Neural cell (in vitro differentiated cells): ENCODE measurements at regions not wholly inside any gene's neighbourhood (a gene's known extent, or its start where the extent isn't known, plus 50 kb on each side); places are given as distances from the start of the nearest gene placed in this dataset.

Experiments used
- H2AFZ ChIP-seq: fragments of 200-600, 300-800 bp; sonication (generic), shearing (Covaris generic); 2 replicates; pipeline ENCODE4 v1.6.0; 2014; ENCODE audit warnings: low read depth, mild to moderate bottlenecking, antibody characterized with exemption, low read length, moderate library complexity
- H3F3A ChIP-seq: fragments of 200-600 bp; shearing (Covaris generic); 2 replicates; pipeline ENCODE4 v1.6.1; 2016; ENCODE audit warnings: mild to moderate bottlenecking, moderate library complexity, mixed read lengths, antibody characterized with exemption, low read length; ENCODE audit not compliant: insufficient read depth, poor library complexity, severe bottlenecking
- H3K27ac ChIP-seq: fragments of 200-600, 300-800 bp; sonication (generic), shearing (Covaris generic); 2 replicates; pipeline ENCODE4 v1.5.1; 2014; ENCODE audit warnings: mild to moderate bottlenecking, low read length, moderate library complexity
- H3K27me3 ChIP-seq: fragments of 300-800, 200-600 bp; sonication (generic), shearing (Covaris generic); 2 replicates; pipeline ENCODE4 v1.6.0; 2014; ENCODE audit warnings: mild to moderate bottlenecking, low read depth, low read length, moderate library complexity; ENCODE audit not compliant: insufficient read depth
- H3K36me3 ChIP-seq: fragments of 300-800, 200-600 bp; sonication (generic), shearing (Covaris generic); 2 replicates; pipeline ENCODE4 v1.5.1; 2014; ENCODE audit warnings: mild to moderate bottlenecking, antibody characterized with exemption, low read length, moderate library complexity; ENCODE audit not compliant: insufficient read depth
- H3K4me2 ChIP-seq: fragments of 300-800, 200-600 bp; sonication (generic), shearing (Covaris generic); 2 replicates; pipeline ENCODE4 v1.6.0; 2014; ENCODE audit warnings: mild to moderate bottlenecking, low read length
- H3K4me3 ChIP-seq: fragments of 300-800, 200-600 bp; sonication (generic), shearing (Covaris generic); 2 replicates; pipeline ENCODE4 v1.5.1; 2014; ENCODE audit warnings: mild to moderate bottlenecking, low read length, moderate library complexity
- H3K79me2 ChIP-seq: fragments of 200-600 bp; shearing (Covaris generic); replicated peaks from 2 replicates; pipeline ENCODE4 v1.6.0; 2014; ENCODE audit warnings: mild to moderate bottlenecking, low read length, moderate library complexity; ENCODE audit not compliant: insufficient read depth
- H3K9ac ChIP-seq: fragments of 300-800, 200-600 bp; sonication (generic), shearing (Covaris generic); 2 replicates; pipeline ENCODE4 v1.6.1; 2016; ENCODE audit warnings: mild to moderate bottlenecking, low read length, mixed read lengths
- H3K9me2 ChIP-seq: fragments of 200-600 bp; shearing (Covaris generic); 2 replicates; pipeline ENCODE4 v1.6.1; 2016; ENCODE audit warnings: mild to moderate bottlenecking, low read length, mixed read lengths; ENCODE audit not compliant: insufficient read depth
- H3K9me3 ChIP-seq: fragments of 200-600, 300-800 bp; sonication (generic), shearing (Covaris generic); 2 replicates; pipeline ENCODE4 v1.6.1; 2016; ENCODE audit warnings: mild to moderate bottlenecking, mixed run types, low read length, moderate library complexity, mixed read lengths
- H4K20me1 ChIP-seq: fragments of 200-600 bp; shearing (Covaris generic); 2 replicates; pipeline ENCODE4 v1.6.1; 2016; ENCODE audit warnings: mild to moderate bottlenecking, mixed run types; ENCODE audit not compliant: insufficient read depth
- CTCF ChIP-seq: fragments of 450-650 bp; IDR thresholded peaks from 2 replicates; pipeline ENCODE4 v1.5.1; 2014; ENCODE audit warnings: antibody characterized with exemption, mild to moderate bottlenecking, moderate library complexity; ENCODE audit not compliant: poor library complexity, severe bottlenecking
- EP300 ChIP-seq: fragments of 450-650 bp; conservative IDR thresholded peaks from 2 replicates; pipeline ENCODE4 v1.6.1; 2014; ENCODE audit warnings: antibody characterized with exemption, mild to moderate bottlenecking, moderate library complexity; ENCODE audit not compliant: poor library complexity, severe bottlenecking
- MXI1 ChIP-seq: fragments of 450-650 bp; conservative IDR thresholded peaks from 2 replicates; pipeline ENCODE4 v1.6.1; 2014; ENCODE audit warnings: antibody characterized with exemption, mild to moderate bottlenecking; ENCODE audit not compliant: poor library complexity, severe bottlenecking
- POLR2AphosphoS5 ChIP-seq: IDR thresholded peaks from 2 replicates; pipeline ENCODE4 v1.6.1; 2012
- RAD21 ChIP-seq: fragments of 450-650 bp; conservative IDR thresholded peaks from 2 replicates; pipeline ENCODE4 v1.6.1; 2014; ENCODE audit warnings: antibody characterized with exemption, mild to moderate bottlenecking, moderate library complexity
- REST ChIP-seq: IDR thresholded peaks from 2 replicates; pipeline ENCODE4 v1.6.1; 2012; ENCODE audit warnings: borderline replicate concordance
- SMC3 ChIP-seq: fragments of 450-650 bp; conservative IDR thresholded peaks from 2 replicates; pipeline ENCODE4 v1.6.1; 2014; ENCODE audit warnings: antibody characterized with exemption, mild to moderate bottlenecking, moderate library complexity; ENCODE audit not compliant: poor library complexity
- TAF1 ChIP-seq: IDR thresholded peaks from 2 replicates; pipeline ENCODE4 v1.6.1; 2012; ENCODE audit warnings: low read depth

- TF ChIP-seq RAD21 (no peak), POLR2AphosphoS5 (no peak)
- no peaks in the 10 kb centered on the region for H3K79me2 ChIP-seq
- no peaks in the 10 kb centered on the region for H3K36me3 ChIP-seq
- no peak overlapping the region for H3K4me3 ChIP-seq
- no peak overlapping the region for H3K9ac ChIP-seq
- H3K9me2 ChIP-seq = no peaks in the 10 kb centered on the region
- H3F3A ChIP-seq = no peaks in the 10 kb centered on the region
- H3K9me3 ChIP-seq = no peaks in the 10 kb centered on the region
- no peak overlapping the region for H3K27ac ChIP-seq
- no peak overlapping the region for H2AFZ ChIP-seq
- H3K4me2 ChIP-seq = no peak overlapping the region
- no peaks in the 10 kb centered on the region for H3K27me3 ChIP-seq
- H4K20me1 ChIP-seq = no peaks in the 10 kb centered on the region
Observed at GRCh38 chr21:35394049-35394448, 344.9 kb upstream of the RUNX1 start.

GRCh38 chr21:35390013-35390776 is 341.1 kb upstream of the RUNX1 start:
- Histone ChIP-seq H3K27ac (no peak overlapping the region), H3K9me2 (no peaks in the 10 kb centered on the region), H4K20me1 (no peaks in the 10 kb centered on the region), H3K4me3 (no peak overlapping the region), H3K79me2 (no peaks in the 10 kb centered on the region), H3K36me3 (no peaks in the 10 kb centered on the region), H3K4me2 (no peak overlapping the region), H3F3A (no peaks in the 10 kb centered on the region), H3K27me3 (no peaks in the 10 kb centered on the region), H3K9me3 (no peaks in the 10 kb centered on the region), H3K9ac (no peak overlapping the region), H2AFZ (no peak overlapping the region)
- TF ChIP-seq POLR2AphosphoS5 (no peak), TAF1 (no peak), MXI1 (no peak), REST (no peak), SMC3 (no peak), EP300 (no peak), RAD21 (no peak)

GRCh38 chr21:35386491-35387079 is 337.5 kb upstream of the RUNX1 start:
- no peaks in the 10 kb centered on the region for H3K79me2 ChIP-seq
- H3K4me3 ChIP-seq = no peak overlapping the region
- H3K36me3 ChIP-seq = no peaks in the 10 kb centered on the region
- H3K9ac ChIP-seq = no peak overlapping the region
- no peak overlapping the region for H3K27ac ChIP-seq
- no peaks in the 10 kb centered on the region for H3K9me2 ChIP-seq
- no peak overlapping the region for H2AFZ ChIP-seq
- no peaks in the 10 kb centered on the region for H3K9me3 ChIP-seq
- no peak overlapping the region for H3K4me2 ChIP-seq
- no peaks in the 10 kb centered on the region for H3F3A ChIP-seq
- TF ChIP-seq EP300 = no peak
- no peak for TF ChIP-seq SMC3
- no peak for TF ChIP-seq RAD21
- no peak for TF ChIP-seq POLR2AphosphoS5
- TF ChIP-seq MXI1 = no peak
- no peak for TF ChIP-seq CTCF
- TF ChIP-seq TAF1 = no peak
- H4K20me1 ChIP-seq = no peaks in the 10 kb centered on the region
- H3K27me3 ChIP-seq = no peaks in the 10 kb centered on the region
